K562 (cell line): ENCODE measurements at regions not wholly inside any gene's neighbourhood (a gene's known extent, or its start where the extent isn't known, plus 50 kb on each side); places are given as distances from the start of the nearest gene placed in this dataset.

ENCODE experiments used
- ATAC-seq: fragments of 200-7000 bp; cut with Tn5 transposase; 3 replicates; pipeline ENCODE4 v1.9.1; 2020; ENCODE audit warnings: moderate library complexity
- BruUV-seq: library from RNA; stranded (reverse); fragments of 400-500 nt; replicated peaks from 2 replicates; lab custom pipeline; 2021; lab: Mats Ljungman, UMichigan
- CTCF ChIA-PET: fragments of 300-600 bp; formaldehyde crosslinking; extraction: SDS; loops from one replicate; lab custom pipeline; 2021; ENCODE audit warnings: low intra/inter-chr PET ratio; lab: Yijun Ruan, JAX
- POLR2A ChIA-PET: fragments of 300-600, 350-650 bp; sonication (Branson Sonifier 250); formaldehyde crosslinking; extraction: SDS; loops from one replicate; lab custom pipeline; 2021; ENCODE audit warnings: antibody characterized with exemption, inconsistent platforms; lab: Yijun Ruan, JAX
- DNase-seq, 4 experiments: peaks; one replicate each; pipeline versions ENCODE4 v3.0.0 to v3.0.0-alpha.2; 2011 to 2018; ENCODE audit warnings: low spot score in 3 of 4, mixed read lengths in 3 of 4; ENCODE audit errors: extremely low read depth in 1 of 4
- FAIRE-seq: peaks from 2 replicates; lab custom pipeline; 2011; peaks lifted over from hg19 to GRCh38; lab: Jason Lieb, UNC
- H2AFZ ChIP-seq: 2 replicates; pipeline ENCODE4 v1.6.0; 2011; ENCODE audit warnings: low read depth, low read length, control low read depth, inconsistent platforms
- H3K27ac ChIP-seq: fragments of 200-600 bp; 3 replicates; pipeline ENCODE4 v1.8.0; 2011; ENCODE audit warnings: low read depth, mild to moderate bottlenecking, control low read depth, inconsistent platforms, low read length, moderate library complexity, mixed read lengths; ENCODE audit errors: extremely low read depth
- H3K27me3 ChIP-seq, 2 experiments: fragments of 300-600 bp in 1 of 2; 2 replicates in 1 of 2; 3 replicates in 1 of 2; pipeline versions ENCODE4 v1.6.0 to v1.8.0; 2011; ENCODE audit warnings: inconsistent platforms in 2 of 2, low read length in 2 of 2, mild to moderate bottlenecking in 1 of 2, mixed read lengths in 1 of 2, moderate library complexity in 1 of 2; ENCODE audit not compliant: control insufficient read depth in 2 of 2, insufficient read depth in 2 of 2
- H3K36me3 ChIP-seq: fragments of 300-600 bp; 3 replicates; pipeline ENCODE4 v1.8.0; 2011; ENCODE audit warnings: mild to moderate bottlenecking, low read length, inconsistent platforms; ENCODE audit not compliant: control insufficient read depth, insufficient read depth
- H3K4me1 ChIP-seq, 2 experiments: fragments of 200-600 bp in 1 of 2; replicated peaks in 1 of 2; 2 replicates in 1 of 2; 3 replicates in 1 of 2; pipeline versions ENCODE4 v1.5.1 to v1.8.0; 2011; ENCODE audit warnings: inconsistent platforms in 2 of 2, low read length in 2 of 2, mild to moderate bottlenecking in 1 of 2, mixed read lengths in 1 of 2, moderate library complexity in 1 of 2; ENCODE audit not compliant: control insufficient read depth in 2 of 2, insufficient read depth in 2 of 2
- H3K4me2 ChIP-seq: 2 replicates; pipeline ENCODE4 v1.6.1; 2011; ENCODE audit warnings: low read length, control low read depth, inconsistent platforms, mixed read lengths; ENCODE audit not compliant: insufficient read depth
- H3K4me3 ChIP-seq: fragments of 200-600 bp; sonication (generic), shearing (Covaris generic); 2 replicates; pipeline ENCODE4 v1.5.1; 2016; ENCODE audit warnings: control low read depth, inconsistent platforms
- H3K79me2 ChIP-seq: fragments of 200-600 bp; 3 replicates; pipeline ENCODE4 v1.8.0; 2011; ENCODE audit warnings: low read length, inconsistent platforms; ENCODE audit not compliant: control insufficient read depth, insufficient read depth
- H3K9ac ChIP-seq, 2 experiments: 2 replicates each; pipeline versions ENCODE4 v1.6.0 to v1.6.1; 2011; ENCODE audit warnings: low read depth in 2 of 2, low read length in 2 of 2, control low read depth in 1 of 2, inconsistent platforms in 1 of 2, mild to moderate bottlenecking in 1 of 2, mixed read lengths in 1 of 2; ENCODE audit not compliant: insufficient read depth in 1 of 2
- H3K9me1 ChIP-seq: one replicate; pipeline ENCODE4 v1.6.0; 2011; ENCODE audit warnings: inconsistent platforms, mild to moderate bottlenecking, low read length, moderate library complexity; ENCODE audit not compliant: control insufficient read depth, insufficient read depth
- H3K9me3 ChIP-seq: replicated peaks from 2 replicates; pipeline ENCODE4 v1.5.1; 2011; ENCODE audit warnings: low read depth, low read length, inconsistent platforms; ENCODE audit not compliant: control insufficient read depth, insufficient read depth
- H4K20me1 ChIP-seq: replicated peaks from 2 replicates; pipeline ENCODE4 v1.6.1; 2011; ENCODE audit warnings: low read length, inconsistent platforms, mixed read lengths; ENCODE audit not compliant: control insufficient read depth, insufficient read depth
- CBFA2T3 ChIP-seq: fragments of 450-650 bp; IDR thresholded peaks from 2 replicates; pipeline ENCODE4 v1.6.1; 2017
- ERF ChIP-seq: fragments of 450-650 bp; formaldehyde crosslinking; IDR thresholded peaks from 2 replicates; pipeline ENCODE4 v1.4.0; 2020; ENCODE audit warnings: mild to moderate bottlenecking, mixed read lengths
- FIP1L1 ChIP-seq: fragments of 200-400 bp; formaldehyde crosslinking; IDR thresholded peaks from 2 replicates; pipeline ENCODE4 v1.6.1; 2018; ENCODE audit warnings: mild to moderate bottlenecking, low read depth, low read length; ENCODE audit not compliant: poor library complexity, severe bottlenecking
- KAT7 ChIP-seq: sonication (generic); formaldehyde crosslinking; IDR thresholded peaks from 2 replicates; pipeline ENCODE4 v1.8.0; 2022; ENCODE audit warnings: missing genetic modification reagents, mild to moderate bottlenecking, borderline replicate concordance
- MAFG ChIP-seq: fragments of 450-650 bp; conservative IDR thresholded peaks from 2 replicates; pipeline ENCODE4 v1.6.1; 2016; ENCODE audit warnings: missing genetic modification characterization, missing compliant biosample characterization
- MITF ChIP-seq: IDR thresholded peaks from 2 replicates; pipeline ENCODE4 v1.6.1; 2014; ENCODE audit warnings: antibody characterized with exemption
- RNF219 ChIP-seq: fragments of 250-450 bp; sonication (Bioruptor Pico); IDR thresholded peaks from 2 replicates; pipeline ENCODE4 v1.5.0; 2022; ENCODE audit warnings: mild to moderate bottlenecking
- TAF9B ChIP-seq: fragments of 450-650 bp; IDR thresholded peaks from 2 replicates; pipeline ENCODE4 v1.6.1; 2018; ENCODE audit warnings: mild to moderate bottlenecking; ENCODE audit not compliant: partially characterized antibody
- THRB ChIP-seq: fragments of 450-650 bp; formaldehyde crosslinking; conservative IDR thresholded peaks from 2 replicates; pipeline ENCODE4 v1.4.0; 2022; ENCODE audit warnings: mild to moderate bottlenecking, missing genetic modification characterization
- ZKSCAN1 ChIP-seq: fragments of 150-350 bp; IDR thresholded peaks from 2 replicates; pipeline ENCODE4 v1.6.1; 2016; ENCODE audit warnings: low read depth, low read length
- ZMIZ1 ChIP-seq, 2 experiments: fragments of 150-350 bp in 1 of 2; IDR thresholded peaks; 2 replicates each; pipeline ENCODE4 v1.6.1; 2012 to 2016; ENCODE audit warnings: low read depth in 2 of 2, low read length in 2 of 2, mild to moderate bottlenecking in 1 of 2, moderate library complexity in 1 of 2
- ZNF124 ChIP-seq: sonication (generic); formaldehyde crosslinking; IDR thresholded peaks from 2 replicates; pipeline ENCODE4 v1.8.1; 2022; ENCODE audit warnings: missing genetic modification reagents
- WGBS: fragments of 100-300 bp; shearing (Covaris generic); methylation state at CpG from one replicate; pipeline ENCODE4 v1.1.6; 2016; ENCODE audit warnings: low coverage, mixed read lengths; ENCODE audit not compliant: insufficient coverage; ENCODE audit errors: missing lambda C conversion rate; 5-methylcytosine and 5-hydroxymethylcytosine counted together
- in situ Hi-C: fragments of 300-500 bp; cut with MboI; formaldehyde crosslinking; loops from 4 replicates; pipeline ENCODE4 v1.15.0; 2018; ENCODE audit warnings: inconsistent platforms, mixed read lengths
- intact Hi-C: fragments of 100-400 bp; cut with micrococcal nuclease; formaldehyde crosslinking; loops from 2 replicates; pipeline ENCODE4 v1.14.2; 2022

- TF ChIP-seq ZKSCAN1 (no peak), THRB (CRISPR knock-in tag) (no peak), ZNF124 (CRISPR knock-in tag) (no peak)
Measured at GRCh38 chr4:90057091-90057490, 70.1 kb upstream of the CCSER1 start (continued).

- H3K4me1 ChIP-seq: no peaks in the 10 kb centered on the region
- no peaks in the 10 kb centered on the region for H3K9me1 ChIP-seq
- H3K4me2 ChIP-seq: no peak overlapping the region
- ChIA-PET CTCF (no interaction called here), POLR2A (no interaction called here)
- no peaks in the 10 kb centered on the region for H3K79me2 ChIP-seq
- H3K9ac ChIP-seq: no peak overlapping the region
- no peak for TF ChIP-seq RNF219 (CRISPR knock-in tag)
- no peak for TF ChIP-seq ZMIZ1 (IDR thresholded peaks at IDR 0.05; ENCODE audit: low read depth in 2 of 2, low read length in 2 of 2)
- no peak for TF ChIP-seq MITF
- TF ChIP-seq MAFG (tag): no peak
- no peak for TF ChIP-seq KAT7
- no peak for TF ChIP-seq CBFA2T3
- no peak for TF ChIP-seq FIP1L1
- TF ChIP-seq TAF9B: no peak
- TF ChIP-seq ERF: no peak
- BruUV-seq: no TSS peak
- H4K20me1 ChIP-seq: no peaks in the 10 kb centered on the region
- H3K4me3 ChIP-seq: no peak overlapping the region
- no peaks in the 10 kb centered on the region for H3K27me3 ChIP-seq
- intact Hi-C loops: no loop called here
- FAIRE-seq: no peak
- H3K9me3 ChIP-seq: no peaks in the 10 kb centered on the region
- no peak for DNase-seq
- no peak overlapping the region for H3K27ac ChIP-seq
- 0% methylated on average over 4 of the region's 4 CpGs for WGBS
- in situ Hi-C loops: no loop called here
- no peak for ATAC-seq
- H2AFZ ChIP-seq: no peak overlapping the region
- H3K36me3 ChIP-seq: no peaks in the 10 kb centered on the region
Measured at GRCh38 chr4:90060039-90060438, 67.2 kb upstream of the CCSER1 start.
